ENCODE measurements at regions not wholly inside any gene's neighbourhood (a gene's known extent, or its start where the extent isn't known, plus 50 kb on each side); places are given as distances from the start of the nearest gene placed in this dataset.

GRCh38 chr2:221322741-221323140 lies 249.4 kb downstream of the EPHA4 start:
- no peak for DNase-seq (ENCODE audit: low read depth, low spot score)

- DNase-seq (ENCODE audit: low read depth, low spot score) = no peak
Measured at GRCh38 chr2:221323513-221323912, 248.6 kb downstream of the EPHA4 start.

- DNase-seq (ENCODE audit: low read depth, low spot score) = no peak
Measured at GRCh38 chr2:221330436-221330835, 241.7 kb downstream of the EPHA4 start.

- DNase-seq (ENCODE audit: low read depth, low spot score) = no peak
Measured at GRCh38 chr2:221334481-221335218, 237.5 kb downstream of the EPHA4 start.

- no peak for DNase-seq (ENCODE audit: low read depth, low spot score)
Measured at GRCh38 chr2:221335219-221335752, 236.8 kb downstream of the EPHA4 start.

GRCh38 chr2:221336967-221337366 lies 235.1 kb downstream of the EPHA4 start:
- DNase-seq (ENCODE audit: low read depth, low spot score) = no peak

GRCh38 chr2:221337957-221338685 lies 234.0 kb downstream of the EPHA4 start:
- no peak for DNase-seq (ENCODE audit: low read depth, low spot score)

GRCh38 chr2:221342388-221342787 lies 229.7 kb downstream of the EPHA4 start:
- DNase-seq (ENCODE audit: low read depth, low spot score) = no peak

GRCh38 chr2:221343524-221343923 lies 228.6 kb downstream of the EPHA4 start:
- DNase-seq (ENCODE audit: low read depth, low spot score) = no peak

GRCh38 chr2:221345516-221345915 lies 226.6 kb downstream of the EPHA4 start:
- DNase-seq (ENCODE audit: low read depth, low spot score) = no peak

- no peak for DNase-seq (ENCODE audit: low read depth, low spot score)
Measured at GRCh38 chr2:221346411-221346810, 225.7 kb downstream of the EPHA4 start.

GRCh38 chr2:221347471-221347870 lies 224.6 kb downstream of the EPHA4 start:
- no peak for DNase-seq (ENCODE audit: low read depth, low spot score)

GRCh38 chr2:221350616-221351015 lies 221.5 kb downstream of the EPHA4 start:
- DNase-seq (ENCODE audit: low read depth, low spot score) = no peak

- no peak for DNase-seq (ENCODE audit: low read depth, low spot score)
Measured at GRCh38 chr2:221353201-221353600, 218.9 kb downstream of the EPHA4 start.

GRCh38 chr2:221360312-221360711 lies 211.8 kb downstream of the EPHA4 start:
- no peak for DNase-seq (ENCODE audit: low read depth, low spot score)

- no peak for DNase-seq (ENCODE audit: low read depth, low spot score)
Measured at GRCh38 chr2:221360742-221361141, 211.4 kb downstream of the EPHA4 start.

- no peak for DNase-seq (ENCODE audit: low read depth, low spot score)
Measured at GRCh38 chr2:221361633-221362032, 210.5 kb downstream of the EPHA4 start.

- DNase-seq (ENCODE audit: low read depth, low spot score) = no peak
Measured at GRCh38 chr2:221364672-221365071, 207.4 kb downstream of the EPHA4 start.
